H1 (cell line): ENCODE measurements at regions not wholly inside any gene's neighbourhood (a gene's known extent, or its start where the extent isn't known, plus 50 kb on each side); places are given as distances from the start of the nearest gene placed in this dataset.

Experiments
- CHD7 ChIP-seq: fragments of 300-600 bp; sonication (generic); IDR thresholded peaks from 2 replicates; pipeline ENCODE4 v1.7.1; 2012; ENCODE audit warnings: low read length, moderate library complexity, mild to moderate bottlenecking, inconsistent platforms; ENCODE audit not compliant: insufficient replicate concordance
- HDAC2 ChIP-seq, 2 experiments: fragments of 300-600 bp in 1 of 2; sonication (generic) in 1 of 2; IDR thresholded peaks; 2 replicates each; pipeline ENCODE4 v1.6.1; 2011 to 2012; ENCODE audit warnings: low read depth in 2 of 2, low read length in 2 of 2, mild to moderate bottlenecking in 2 of 2, moderate library complexity in 2 of 2, borderline replicate concordance in 1 of 2, inconsistent platforms in 1 of 2
- SIN3A ChIP-seq, 2 experiments: IDR thresholded peaks in 1 of 2; conservative IDR thresholded peaks in 1 of 2; 2 replicates each; pipeline ENCODE4 v1.6.1; 2011 to 2012; ENCODE audit warnings: low read length in 2 of 2, improper control_type of control experiment in 1 of 2, low read depth in 1 of 2, mild to moderate bottlenecking in 1 of 2
- SIRT6 ChIP-seq: IDR thresholded peaks from one replicate; pipeline ENCODE4 v1.7.1; 2012; ENCODE audit warnings: low read length, inconsistent platforms
- SP4 ChIP-seq: IDR thresholded peaks from 2 replicates; pipeline ENCODE4 v1.6.1; 2012; ENCODE audit warnings: low read length, inconsistent platforms

GRCh38 chr4:121451310-121451709, 70.5 kb upstream of the QRFPR start (continued):
- TF ChIP-seq CHD7: no peak
- TF ChIP-seq SP4: no peak
- TF ChIP-seq HDAC2 (IDR thresholded peaks at IDR 0.05; ENCODE audit: borderline replicate concordance in 1 of 2, low read depth in 2 of 2, low read length in 2 of 2): no peak
- TF ChIP-seq SIRT6: no peak
- TF ChIP-seq SIN3A (conservative IDR thresholded peaks at IDR 0.05 in 1 of 2, IDR thresholded peaks at IDR 0.05 in 1 of 2; ENCODE audit: low read depth in 1 of 2, low read length in 2 of 2): no peak
